Mammary epithelial cell (primary cell): ENCODE measurements at regions not wholly inside any gene's neighbourhood (a gene's known extent, or its start where the extent isn't known, plus 50 kb on each side); places are given as distances from the start of the nearest gene placed in this dataset.

Experiments
- CTCF ChIP-seq, 2 donors: IDR thresholded peaks in 1 of 2; conservative IDR thresholded peaks in 1 of 2; 2 replicates each; pipeline ENCODE4 v1.5.1; 2011 to 2012; ENCODE audit warnings: inconsistent platforms in 2 of 2, low read length in 2 of 2, mild to moderate bottlenecking in 2 of 2, control low read depth in 1 of 2, low read depth in 1 of 2; ENCODE audit not compliant: insufficient read depth in 1 of 2; ENCODE audit errors: extremely low read depth in 1 of 2
- EZH2 ChIP-seq: IDR thresholded peaks from 2 replicates; pipeline ENCODE4 v1.6.1; 2012; ENCODE audit warnings: low read length, inconsistent platforms, borderline replicate concordance

- TF ChIP-seq CTCF (conservative IDR thresholded peaks at IDR 0.05 in 1 of 2, IDR thresholded peaks at IDR 0.05 in 1 of 2; ENCODE audit: extremely low read depth in 1 of 2, insufficient read depth in 1 of 2, low read depth in 1 of 2, low read length in 2 of 2) (no peak), EZH2 (no peak)
Observed at GRCh38 chr10:83968052-83968451, 171.3 kb upstream of the GHITM start.
